ENCODE measurements at regions not wholly inside any gene's neighbourhood (a gene's known extent, or its start where the extent isn't known, plus 50 kb on each side); places are given as distances from the start of the nearest gene placed in this dataset.

DNA sequence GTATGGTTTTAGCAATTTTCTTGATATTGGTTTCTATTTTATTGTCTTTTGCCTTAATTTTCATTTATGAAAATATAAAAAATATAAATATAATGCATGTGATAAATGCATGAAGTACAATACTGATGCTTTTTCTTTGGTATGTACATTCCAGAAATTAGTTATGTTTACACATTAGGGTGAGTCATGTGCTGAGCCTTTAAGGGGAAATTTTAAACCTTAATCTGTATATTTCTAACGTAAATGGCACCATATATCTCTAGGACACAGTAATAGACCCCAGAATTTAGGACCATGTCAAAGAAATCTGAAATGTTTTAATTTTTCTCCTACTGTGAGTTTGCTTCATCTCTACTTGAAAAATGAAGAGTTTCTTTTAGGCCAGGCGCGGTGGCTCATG lies 117.8 kb upstream of the SPRY1 start:
- no peaks in the 10 kb centered on the region for H3K4me1 ChIP-seq
- H3K36me3 ChIP-seq (replicated peaks in 1 of 2; ENCODE audit: insufficient read depth in 1 of 2, low read depth in 2 of 2), result no peaks in the 10 kb centered on the region
- no peak for ATAC-seq
- no peaks in the 10 kb centered on the region for H3K27me3 ChIP-seq
- 96 to 99% methylated on average over 3 of the region's 3 CpGs for WGBS, 2 donors
- no peak overlapping the region for H3K27ac ChIP-seq
- no peak for TF ChIP-seq POLR2A (IDR thresholded peaks at IDR 0.05)
- TF ChIP-seq, protein P1, sequence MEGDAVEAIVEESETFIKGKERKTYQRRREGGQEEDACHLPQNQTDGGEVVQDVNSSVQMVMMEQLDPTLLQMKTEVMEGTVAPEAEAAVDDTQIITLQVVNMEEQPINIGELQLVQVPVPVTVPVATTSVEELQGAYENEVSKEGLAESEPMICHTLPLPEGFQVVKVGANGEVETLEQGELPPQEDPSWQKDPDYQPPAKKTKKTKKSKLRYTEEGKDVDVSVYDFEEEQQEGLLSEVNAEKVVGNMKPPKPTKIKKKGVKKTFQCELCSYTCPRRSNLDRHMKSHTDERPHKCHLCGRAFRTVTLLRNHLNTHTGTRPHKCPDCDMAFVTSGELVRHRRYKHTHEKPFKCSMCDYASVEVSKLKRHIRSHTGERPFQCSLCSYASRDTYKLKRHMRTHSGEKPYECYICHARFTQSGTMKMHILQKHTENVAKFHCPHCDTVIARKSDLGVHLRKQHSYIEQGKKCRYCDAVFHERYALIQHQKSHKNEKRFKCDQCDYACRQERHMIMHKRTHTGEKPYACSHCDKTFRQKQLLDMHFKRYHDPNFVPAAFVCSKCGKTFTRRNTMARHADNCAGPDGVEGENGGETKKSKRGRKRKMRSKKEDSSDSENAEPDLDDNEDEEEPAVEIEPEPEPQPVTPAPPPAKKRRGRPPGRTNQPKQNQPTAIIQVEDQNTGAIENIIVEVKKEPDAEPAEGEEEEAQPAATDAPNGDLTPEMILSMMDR (IDR thresholded peaks at IDR 0.05), result no peak
- DNase-seq, result no peak
- no peak overlapping the region for H3K4me3 ChIP-seq
- intact Hi-C loops (cut with DNase I), result no loop called here
- H3K9me3 ChIP-seq, result no peaks in the 10 kb centered on the region

DNA sequence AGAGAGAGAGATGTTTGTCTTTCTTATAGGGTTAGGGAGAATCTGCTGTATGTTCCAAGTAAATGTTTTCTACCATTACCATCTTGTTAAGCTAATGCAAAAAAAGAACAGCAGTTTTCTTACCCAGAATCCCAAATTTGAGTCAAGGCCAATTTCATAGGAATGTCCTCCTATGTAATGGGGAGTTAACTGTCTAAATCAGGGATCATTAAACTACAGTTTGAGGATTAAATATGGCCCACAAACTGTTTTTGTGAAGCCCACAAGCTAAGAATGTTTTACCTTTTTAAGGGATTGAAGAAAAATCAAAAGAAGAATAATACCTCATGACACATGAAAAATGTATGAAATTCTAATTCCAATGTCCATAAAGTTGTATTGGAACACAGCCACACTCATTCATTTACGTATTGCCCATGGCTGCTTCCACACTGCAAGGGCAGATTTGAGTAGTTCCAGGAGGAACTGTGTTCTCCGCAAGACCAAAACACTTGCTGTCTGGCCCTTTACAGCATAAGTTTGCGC lies 113.2 kb upstream of the SPRY1 start:
- Histone ChIP-seq H3K4me1 (no peaks in the 10 kb centered on the region), H3K4me3 (no peak overlapping the region), H3K36me3 (replicated peaks in 1 of 2; ENCODE audit: insufficient read depth in 1 of 2, low read depth in 2 of 2) (no peaks in the 10 kb centered on the region), H3K27ac (no peak overlapping the region), H3K27me3 (no peaks in the 10 kb centered on the region), H3K9me3 (no peaks in the 10 kb centered on the region)
- intact Hi-C loops (cut with DNase I), result no loop called here
- 91 to 95% methylated on average over 3 of the region's 3 CpGs for WGBS, 2 donors
- DNase-seq, result no peak
- ATAC-seq, result no peak
- TF ChIP-seq, protein P1 (IDR thresholded peaks at IDR 0.05), result no peak
- TF ChIP-seq POLR2A (IDR thresholded peaks at IDR 0.05), result no peak

DNA sequence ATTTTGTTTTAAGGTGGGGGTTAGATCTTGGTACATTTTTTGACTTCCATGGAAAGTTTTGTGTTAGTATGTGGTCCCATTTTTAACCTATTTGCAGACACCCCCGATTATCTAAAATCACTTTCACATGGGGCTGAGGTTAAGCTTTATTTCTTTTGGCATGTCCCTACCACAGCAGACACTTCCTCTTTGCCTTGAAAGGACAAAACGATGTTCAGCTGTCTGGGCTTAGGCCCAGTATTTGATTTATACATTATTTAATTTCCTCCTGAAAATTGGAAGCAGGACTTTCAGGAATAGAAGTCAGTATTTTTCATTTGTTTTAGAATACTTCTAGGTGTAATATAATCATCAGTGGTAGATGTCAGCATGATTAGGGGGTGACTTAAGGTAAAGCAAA lies 112.4 kb upstream of the SPRY1 start:
- Histone ChIP-seq H3K36me3 (replicated peaks in 1 of 2; ENCODE audit: insufficient read depth in 1 of 2, low read depth in 2 of 2) (no peaks in the 10 kb centered on the region), H3K4me1 (no peaks in the 10 kb centered on the region), H3K27me3 (no peaks in the 10 kb centered on the region), H3K4me3 (no peak overlapping the region), H3K9me3 (no peaks in the 10 kb centered on the region), H3K27ac (no peak overlapping the region)
- DNase-seq (no peak), ATAC-seq (no peak)
- 26 to 37% methylated on average over 2 of the region's 2 CpGs for WGBS, 2 donors
- intact Hi-C loops (cut with DNase I), result no loop called here
- no peak for TF ChIP-seq POLR2A (IDR thresholded peaks at IDR 0.05)

DNA sequence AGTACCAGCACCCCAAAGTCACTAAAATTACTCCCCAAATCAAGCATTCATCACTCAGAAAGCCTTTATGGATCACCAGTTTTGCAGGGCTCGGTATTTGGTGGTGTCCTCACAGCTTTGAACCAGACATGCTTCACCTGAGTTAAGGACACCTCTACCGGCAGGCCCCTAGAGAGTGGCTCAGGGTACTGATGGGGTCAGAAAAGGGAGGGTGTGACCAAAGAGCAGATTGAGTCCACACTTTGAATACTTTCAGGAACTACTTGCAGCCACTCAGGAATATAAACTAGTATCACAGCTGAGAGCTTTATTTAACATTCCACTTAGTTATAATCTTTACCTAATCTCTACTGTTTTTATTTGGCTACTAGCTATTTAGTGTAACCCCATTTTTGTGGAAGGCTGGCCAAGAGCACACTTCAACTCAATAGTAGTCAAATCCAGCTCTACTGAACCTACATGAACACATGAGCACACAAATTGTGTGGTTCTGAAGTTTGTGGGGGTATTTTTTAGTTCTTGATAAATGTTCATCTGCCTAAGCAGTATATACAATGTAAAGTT lies 109.6 kb upstream of the SPRY1 start:
- no peaks in the 10 kb centered on the region for H3K27me3 ChIP-seq
- H3K4me3 ChIP-seq, result no peak overlapping the region
- no peaks in the 10 kb centered on the region for H3K36me3 ChIP-seq (replicated peaks in 1 of 2; ENCODE audit: insufficient read depth in 1 of 2, low read depth in 2 of 2)
- ATAC-seq (no peak), DNase-seq (no peak)
- H3K4me1 ChIP-seq, result no peaks in the 10 kb centered on the region
- no peak overlapping the region for H3K27ac ChIP-seq
- 92 to 94% methylated on average over 2 of the region's 2 CpGs for WGBS, 2 donors
- peaks cover 0 to 16% (median 0%) of the 10 kb centered on the region in 3 donors for H3K9me3 ChIP-seq
- TF ChIP-seq, protein P1 (IDR thresholded peaks at IDR 0.05), result no peak
- TF ChIP-seq POLR2A (IDR thresholded peaks at IDR 0.05), result no peak
- intact Hi-C loops (cut with DNase I), result no loop called here

DNA sequence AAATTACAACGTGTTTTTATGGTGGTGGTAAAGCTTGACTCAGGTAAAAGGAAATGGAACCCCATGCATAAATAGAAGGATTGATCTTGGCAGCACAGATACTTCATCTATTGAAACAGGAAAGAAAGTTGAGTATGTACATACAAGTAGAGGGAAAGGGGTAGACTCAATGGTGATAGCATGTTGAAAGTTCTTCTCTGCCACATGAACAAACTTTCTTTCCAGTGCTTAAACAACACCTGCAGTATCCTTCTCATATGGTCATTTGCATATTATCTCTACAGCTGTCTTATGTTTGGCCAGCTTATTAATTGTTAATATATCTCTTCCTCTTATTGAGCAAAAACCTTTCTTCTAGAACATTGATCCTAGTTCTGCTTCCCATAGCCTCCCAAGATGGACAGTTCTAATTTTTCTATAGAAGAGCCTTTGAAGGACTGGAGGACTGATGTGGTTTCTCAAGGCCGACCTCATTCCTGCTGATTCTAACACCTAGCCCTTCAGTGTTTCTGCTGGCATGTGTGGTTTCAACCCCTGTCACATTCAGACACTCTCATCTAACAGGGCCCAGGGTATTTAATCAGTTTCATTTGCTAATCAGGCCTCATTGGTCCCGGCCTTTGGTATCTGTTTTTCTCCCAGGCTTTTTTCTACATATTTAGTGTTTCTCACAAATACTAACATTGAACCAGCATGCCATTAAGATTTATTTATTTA lies 108.1 kb upstream of the SPRY1 start:
- ATAC-seq (no peak), DNase-seq (no peak)
- no peaks in the 10 kb centered on the region for H3K27me3 ChIP-seq
- H3K9me3 ChIP-seq, result peaks cover 0 to 22% (median 0%) of the 10 kb centered on the region in 3 donors
- H3K4me3 ChIP-seq, result no peak overlapping the region
- TF ChIP-seq POLR2A (IDR thresholded peaks at IDR 0.05), result no peak
- TF ChIP-seq, protein P1 (IDR thresholded peaks at IDR 0.05), result no peak
- H3K4me1 ChIP-seq, result no peaks in the 10 kb centered on the region
- intact Hi-C loops (cut with DNase I), result no loop called here
- H3K27ac ChIP-seq, result no peak overlapping the region
- no peaks in the 10 kb centered on the region for H3K36me3 ChIP-seq (replicated peaks in 1 of 2; ENCODE audit: insufficient read depth in 1 of 2, low read depth in 2 of 2)
- WGBS, 2 donors, result 89 to 90% methylated on average over 3 of the region's 3 CpGs
